Prostate gland (tissue), 2 donors: ENCODE measurements at regions not wholly inside any gene's neighbourhood (a gene's known extent, or its start where the extent isn't known, plus 50 kb on each side); places are given as distances from the start of the nearest gene placed in this dataset.

Source experiments
- CTCF ChIP-seq, 4 experiments: fragments of 200-600 bp in 2 of 4; fragments of 450-650 bp in 2 of 4; sonication (generic) in 2 of 4; IDR thresholded peaks; 1 replicate in 3 of 4; 2 replicates in 1 of 4; pipeline ENCODE4 v1.5.1; 2016 to 2019; ENCODE audit warnings: antibody characterized with exemption in 4 of 4, mild to moderate bottlenecking in 2 of 4, moderate library complexity in 2 of 4
- POLR2A ChIP-seq: fragments of 450-650 bp; IDR thresholded peaks from one replicate; pipeline ENCODE4 v1.6.1; 2016; ENCODE audit warnings: antibody characterized with exemption, mild to moderate bottlenecking

GRCh38 chr11:80163441-80163840 is 722.6 kb upstream of the TENM4 start:
- no peak for TF ChIP-seq CTCF (IDR thresholded peaks at IDR 0.05)
- no peak for TF ChIP-seq POLR2A
